GM23248 (cell line): ENCODE measurements at regions not wholly inside any gene's neighbourhood (a gene's known extent, or its start where the extent isn't known, plus 50 kb on each side); places are given as distances from the start of the nearest gene placed in this dataset.

Experiments
- DNase-seq: peaks from one replicate; pipeline ENCODE4 v3.0.0-alpha.2; 2015
- H2AFZ ChIP-seq: fragments of 200-600 bp; sonication (generic); 2 replicates; pipeline ENCODE4 v1.6.1; 2016; ENCODE audit warnings: antibody characterized with exemption
- H3F3A ChIP-seq: fragments of 200-600 bp; sonication (generic); 2 replicates; pipeline ENCODE4 v1.6.1; 2016; ENCODE audit warnings: mild to moderate bottlenecking, antibody characterized with exemption, mixed run types; ENCODE audit not compliant: insufficient read depth
- H3K27ac ChIP-seq: fragments of 200-600 bp; sonication (generic); 2 replicates; pipeline ENCODE4 v1.5.1; 2016; ENCODE audit warnings: mild to moderate bottlenecking
- H3K27me3 ChIP-seq: fragments of 200-600 bp; sonication (generic); replicated peaks from 2 replicates; pipeline ENCODE4 v1.6.1; 2016; ENCODE audit warnings: mild to moderate bottlenecking; ENCODE audit not compliant: insufficient read depth
- H3K36me3 ChIP-seq: fragments of 200-600 bp; sonication (generic); 2 replicates; pipeline ENCODE4 v1.6.1; 2016; ENCODE audit warnings: low read depth, mild to moderate bottlenecking
- H3K4me1 ChIP-seq: fragments of 200-600 bp; sonication (generic); 2 replicates; pipeline ENCODE4 v1.6.1; 2016; ENCODE audit warnings: mild to moderate bottlenecking; ENCODE audit not compliant: insufficient read depth
- H3K4me2 ChIP-seq: fragments of 200-600 bp; sonication (generic); one replicate; pipeline ENCODE4 v1.6.1; 2016; ENCODE audit warnings: mild to moderate bottlenecking; ENCODE audit not compliant: unreplicated experiment
- H3K4me3 ChIP-seq: fragments of 200-600 bp; sonication (generic); 2 replicates; pipeline ENCODE4 v1.5.1; 2016; ENCODE audit warnings: mild to moderate bottlenecking
- H3K79me2 ChIP-seq: fragments of 200-600 bp; sonication (generic); 2 replicates; pipeline ENCODE4 v1.6.1; 2016; ENCODE audit warnings: mild to moderate bottlenecking; ENCODE audit not compliant: insufficient read depth
- H3K9ac ChIP-seq: fragments of 200-600 bp; sonication (generic); 2 replicates; pipeline ENCODE4 v1.6.1; 2016; ENCODE audit warnings: mild to moderate bottlenecking
- H3K9me2 ChIP-seq: fragments of 200-600 bp; sonication (generic); 2 replicates; pipeline ENCODE4 v1.6.1; 2016; ENCODE audit warnings: mixed run types, mild to moderate bottlenecking, moderate library complexity; ENCODE audit not compliant: insufficient read depth
- H3K9me3 ChIP-seq: fragments of 200-600 bp; sonication (generic); one replicate; pipeline ENCODE4 v1.6.1; 2017; ENCODE audit warnings: low read depth
- H4K20me1 ChIP-seq: fragments of 200-600 bp; sonication (generic); 2 replicates; pipeline ENCODE4 v1.6.0; 2016; ENCODE audit not compliant: insufficient read depth
- EZH2 ChIP-seq: fragments of 200-600 bp; sonication (generic); IDR thresholded peaks from 2 replicates; pipeline ENCODE4 v1.6.1; 2018; ENCODE audit warnings: antibody characterized with exemption, mild to moderate bottlenecking; ENCODE audit not compliant: insufficient read depth, poor library complexity, severe bottlenecking
- EZH2phosphoT487 ChIP-seq: fragments of 200-600 bp; sonication (generic); IDR thresholded peaks from 2 replicates; pipeline ENCODE4 v1.6.1; 2018; ENCODE audit warnings: antibody characterized with exemption, moderate library complexity, mild to moderate bottlenecking, low read depth; ENCODE audit not compliant: insufficient read depth
- WGBS, 2 experiments: methylation state at CpG; one replicate each; pipeline ENCODE4 v1.1.6; 2015 to 2017; ENCODE audit warnings: low lambda C conversion rate in 2 of 2, low coverage in 1 of 2; ENCODE audit errors: missing lambda C conversion rate in 2 of 2; 5-methylcytosine and 5-hydroxymethylcytosine counted together
- in situ Hi-C: fragments of 300-500 bp; cut with MboI; formaldehyde crosslinking; loops from 2 replicates; pipeline ENCODE4 v1.15.0; 2020

GRCh38 chr2:120889936-120890335 is 154.3 kb downstream of the GLI2 start:
- Histone ChIP-seq H3K9me2 (no peaks in the 10 kb centered on the region), H3K27ac (no peak overlapping the region), H3K9me3 (no peaks in the 10 kb centered on the region), H3K4me3 (no peak overlapping the region), H3K9ac (no peak overlapping the region), H3K4me2 (no peak overlapping the region), H4K20me1 (no peaks in the 10 kb centered on the region), H3K4me1 (peaks cover 12% of the 10 kb centered on the region), H2AFZ (no peak overlapping the region), H3K27me3 (no peaks in the 10 kb centered on the region), H3K79me2 (peaks cover 65% of the 10 kb centered on the region), H3F3A (no peaks in the 10 kb centered on the region), H3K36me3 (no peaks in the 10 kb centered on the region)
- DNase-seq: no peak
- no peak for TF ChIP-seq EZH2phosphoT487
- TF ChIP-seq EZH2: no peak
- WGBS, 2 experiments: 88 to 94% methylated on average over 3 of the region's 3 CpGs
- in situ Hi-C loops: no loop called here

GRCh38 chr2:120890566-120891360 is 155.1 kb downstream of the GLI2 start:
- Histone ChIP-seq H3K27me3 (no peaks in the 10 kb centered on the region), H3K4me1 (peaks cover 12% of the 10 kb centered on the region), H3K27ac (no peak overlapping the region), H3K9me2 (no peaks in the 10 kb centered on the region), H3K4me3 (no peak overlapping the region), H3K9me3 (no peaks in the 10 kb centered on the region), H3K9ac (no peak overlapping the region), H3K4me2 (no peak overlapping the region), H3K36me3 (no peaks in the 10 kb centered on the region), H3F3A (no peaks in the 10 kb centered on the region), H2AFZ (no peak overlapping the region), H4K20me1 (no peaks in the 10 kb centered on the region), H3K79me2 (peaks cover 63% of the 10 kb centered on the region)
- WGBS, 2 experiments: 94 to 95% methylated on average over 12 of the region's 12 CpGs
- DNase-seq: no peak
- in situ Hi-C loops: no loop called here
- TF ChIP-seq EZH2 (no peak), EZH2phosphoT487 (no peak)

GRCh38 chr2:120892271-120892966 is 156.8 kb downstream of the GLI2 start:
- Histone ChIP-seq H3K4me3 (no peak overlapping the region), H2AFZ (no peak overlapping the region), H3F3A (no peaks in the 10 kb centered on the region), H3K4me1 (peaks cover 12% of the 10 kb centered on the region), H3K27ac (no peak overlapping the region; the same call in 1 of the 2 replicates), H3K9me3 (no peaks in the 10 kb centered on the region), H3K4me2 (peak overlapping the region; percentile 50), H3K9ac (no peak overlapping the region), H3K9me2 (no peaks in the 10 kb centered on the region), H3K27me3 (no peaks in the 10 kb centered on the region), H4K20me1 (no peaks in the 10 kb centered on the region), H3K79me2 (peaks cover 55% of the 10 kb centered on the region), H3K36me3 (no peaks in the 10 kb centered on the region)
- WGBS, 2 experiments: 92 to 94% methylated on average over 8 of the region's 8 CpGs
- in situ Hi-C loops: no loop called here
- DNase-seq: no peak
- TF ChIP-seq EZH2 (no peak), EZH2phosphoT487 (no peak)

- peak overlapping the region; percentile 50 for H3K4me2 ChIP-seq
- 27 to 28% methylated on average over 10 to 11 of the region's 11 CpGs for WGBS, 2 experiments
- no peaks in the 10 kb centered on the region for H3K9me3 ChIP-seq
- peak; percentile 77 for DNase-seq
- peak overlapping the region; percentile 24; the same call in 1 of the 2 replicates for H3K9ac ChIP-seq
- in situ Hi-C loops: no loop called here
- H4K20me1 ChIP-seq: no peaks in the 10 kb centered on the region
- no peaks in the 10 kb centered on the region for H3K27me3 ChIP-seq
- no peak overlapping the region for H2AFZ ChIP-seq
- no peak for TF ChIP-seq EZH2
- no peak for TF ChIP-seq EZH2phosphoT487
- peak overlapping the region; percentile 39 for H3K27ac ChIP-seq
- H3K4me1 ChIP-seq: peaks cover 12% of the 10 kb centered on the region
- no peaks in the 10 kb centered on the region for H3F3A ChIP-seq
- peaks cover 52% of the 10 kb centered on the region for H3K79me2 ChIP-seq
- H3K4me3 ChIP-seq: peak overlapping the region; percentile 23; the same call in 1 of the 2 replicates
- no peaks in the 10 kb centered on the region for H3K36me3 ChIP-seq
- H3K9me2 ChIP-seq: no peaks in the 10 kb centered on the region
These were observed 157.4 kb downstream of the GLI2 start for GRCh38 chr2:120892967-120893667.
